Umbilical cord (tissue), 1 donor: ENCODE measurements at regions not wholly inside any gene's neighbourhood (a gene's known extent, or its start where the extent isn't known, plus 50 kb on each side); places are given as distances from the start of the nearest gene placed in this dataset.

Experiments used
- DNase-seq: peaks from one replicate; pipeline ENCODE4 v3.0.0-alpha.2; 2015; ENCODE audit warnings: low spot score

DNA sequence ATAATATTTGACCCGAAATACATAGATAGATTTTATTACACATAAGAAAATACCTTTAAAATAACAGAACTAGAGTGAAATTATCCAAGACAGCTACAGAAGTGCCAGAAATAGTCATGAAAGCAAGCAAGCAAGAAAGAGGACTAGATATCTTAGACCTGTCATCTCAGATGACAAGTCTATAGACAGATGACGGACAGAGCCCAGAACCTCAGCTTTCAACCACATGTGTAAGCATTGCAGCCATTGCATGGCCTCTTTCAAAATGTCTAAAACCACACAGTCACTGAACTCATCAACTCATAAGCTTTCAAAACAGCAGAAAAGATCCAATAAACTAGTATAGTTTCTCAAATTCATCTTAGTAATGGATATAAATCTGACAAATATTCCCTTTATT lies 59.8 kb upstream of the FHIT start:
- no peak for DNase-seq

GRCh38 chr3:61315871-61316270 lies 64.6 kb upstream of the FHIT start:
- peak; percentile 51 for DNase-seq

- DNase-seq, result no peak
Measured at GRCh38 chr3:61323094-61323493, 71.8 kb upstream of the FHIT start.

DNA sequence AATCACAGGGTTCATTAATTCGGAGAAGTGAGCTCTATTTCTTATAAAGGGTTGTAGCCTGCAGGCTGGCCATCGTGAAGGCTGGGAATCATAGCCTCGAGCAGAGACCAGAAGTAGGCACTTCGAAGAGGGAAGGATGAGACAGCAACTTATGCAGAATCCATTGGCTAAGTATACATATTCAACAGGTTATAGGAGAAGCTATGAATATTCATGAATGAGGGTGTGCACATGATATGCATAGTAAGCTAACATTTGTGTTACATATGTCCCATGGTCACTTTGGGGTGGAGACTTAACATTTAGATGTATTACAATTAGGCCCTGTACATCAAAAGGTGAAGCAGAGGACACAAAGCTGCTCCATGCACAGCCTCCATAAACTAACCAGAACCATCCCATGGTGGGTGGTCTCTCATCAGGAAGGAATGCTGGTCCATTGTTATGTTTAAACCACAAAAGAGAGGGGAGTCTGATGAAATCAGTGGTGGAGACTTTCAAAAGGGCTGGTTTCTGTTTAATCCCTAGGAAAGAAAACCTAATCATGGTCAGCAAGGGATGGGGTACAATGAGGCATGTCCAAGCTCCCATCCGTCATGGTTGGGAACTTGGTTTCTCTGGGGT lies 80.8 kb upstream of the FHIT start:
- no peak for DNase-seq

DNA sequence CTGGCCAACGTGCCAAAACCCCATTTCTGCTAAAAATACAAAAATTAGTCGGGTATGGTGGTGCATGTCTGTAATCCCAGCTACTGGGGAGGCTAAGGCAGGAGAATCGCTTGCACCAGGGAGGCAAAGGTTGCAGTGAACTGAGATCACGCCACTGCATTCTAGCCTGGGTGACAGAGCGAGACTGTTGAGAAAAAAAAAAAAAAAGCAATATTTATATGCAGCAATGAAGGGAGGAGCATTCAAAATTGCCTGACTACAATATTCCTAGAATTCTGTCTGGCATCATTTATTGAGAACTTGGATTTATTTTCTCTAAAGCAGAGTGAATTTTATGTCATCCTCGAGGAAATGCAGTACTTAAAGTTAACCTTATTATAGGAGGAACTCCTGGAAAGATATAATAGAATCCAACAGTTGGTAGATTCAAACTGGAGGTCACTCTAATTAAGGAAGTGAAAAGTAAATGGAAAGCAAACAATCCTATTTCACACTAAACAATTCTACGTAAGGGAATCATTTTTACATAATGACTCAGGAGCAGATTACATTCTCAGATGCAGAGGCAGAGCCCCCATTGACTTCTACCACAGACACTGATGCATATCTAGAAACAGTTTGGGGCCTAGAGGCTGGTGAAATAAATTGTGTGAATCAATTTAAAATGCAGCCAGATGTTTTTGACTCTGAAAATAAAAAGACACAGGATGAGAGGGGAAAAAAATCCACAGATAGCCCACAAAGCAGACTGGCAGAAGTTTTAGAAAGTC lies 82.1 kb upstream of the FHIT start:
- no peak for DNase-seq

GRCh38 chr3:61334783-61335182 lies 83.5 kb upstream of the FHIT start:
- no peak for DNase-seq

DNA sequence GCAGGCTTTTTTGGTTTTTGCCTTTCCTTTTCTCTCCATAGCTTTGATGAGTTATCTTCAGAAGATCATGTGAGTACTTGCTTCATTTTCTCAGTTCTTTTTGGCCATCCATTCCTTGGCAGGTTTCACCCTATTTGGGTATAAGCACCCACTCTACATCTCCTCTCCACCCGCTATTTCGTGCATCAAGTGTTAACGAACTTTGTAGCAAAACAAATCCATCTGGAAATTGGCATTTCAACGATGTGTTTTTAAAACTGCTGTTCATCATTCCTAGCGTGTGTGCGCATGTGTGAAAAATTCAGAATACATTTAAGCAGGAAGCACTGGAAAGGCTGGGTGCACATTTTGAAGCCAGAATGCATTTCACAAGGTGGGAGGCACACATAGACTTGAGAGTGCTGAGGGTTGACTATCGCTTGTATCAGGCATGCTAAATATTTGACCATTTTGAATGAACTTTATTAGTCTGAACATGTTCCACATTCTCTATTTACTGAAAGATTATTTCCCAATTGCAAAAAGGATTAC lies 89.7 kb upstream of the FHIT start:
- DNase-seq, result no peak

- no peak for DNase-seq
Measured at GRCh38 chr3:61343543-61343942, 92.3 kb upstream of the FHIT start.

- no peak for DNase-seq
Measured at GRCh38 chr3:61345020-61345419, 93.8 kb upstream of the FHIT start.

GRCh38 chr3:61347981-61348380 lies 96.7 kb upstream of the FHIT start:
- no peak for DNase-seq

- DNase-seq, result no peak
Measured at GRCh38 chr3:61349717-61350116, 98.5 kb upstream of the FHIT start.

DNA sequence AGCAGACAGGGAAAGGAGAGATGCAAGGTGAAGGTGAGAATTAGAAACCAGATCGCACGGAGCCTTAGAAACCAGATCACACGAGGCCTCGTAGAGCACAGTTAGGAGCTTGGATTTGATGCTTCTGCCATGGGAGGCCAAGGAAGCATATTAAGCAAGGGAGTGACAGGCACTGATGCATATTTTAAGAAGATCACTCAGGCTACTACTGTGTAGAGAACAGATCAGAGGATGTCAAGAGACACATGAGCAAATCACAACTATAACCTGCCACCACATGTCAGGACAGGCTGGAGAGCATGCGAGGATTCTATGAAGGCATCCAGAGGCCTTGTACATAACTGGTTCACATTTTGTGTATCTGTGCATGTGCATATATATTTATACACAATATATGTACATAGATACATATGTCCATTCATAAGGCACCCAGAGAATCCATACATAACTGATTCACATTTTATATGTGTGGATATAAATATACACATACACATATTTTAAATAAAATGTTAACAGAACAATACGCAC lies 99.6 kb upstream of the FHIT start:
- no peak for DNase-seq

GRCh38 chr3:61352306-61352705 lies 101.1 kb upstream of the FHIT start:
- no peak for DNase-seq

DNA sequence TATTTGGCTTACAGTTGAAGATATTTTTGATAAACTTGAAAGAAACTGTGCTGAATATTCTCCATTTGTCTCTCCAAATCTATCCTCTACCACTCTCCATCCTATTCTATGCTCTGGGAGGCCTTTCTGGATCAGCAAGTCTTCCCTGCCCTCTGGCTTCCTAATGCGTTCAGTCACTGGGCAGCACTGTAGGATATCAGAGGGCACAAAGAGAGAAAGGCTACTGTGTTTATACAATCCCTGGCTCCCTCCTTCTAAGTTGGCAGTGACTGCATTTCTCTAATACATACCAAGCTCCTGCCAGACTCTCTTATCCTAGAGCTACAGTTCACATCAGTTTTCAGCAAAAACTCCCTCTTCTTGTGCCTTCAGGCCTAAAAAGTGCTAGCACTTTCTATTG lies 102.1 kb upstream of the FHIT start:
- no peak for DNase-seq

DNA sequence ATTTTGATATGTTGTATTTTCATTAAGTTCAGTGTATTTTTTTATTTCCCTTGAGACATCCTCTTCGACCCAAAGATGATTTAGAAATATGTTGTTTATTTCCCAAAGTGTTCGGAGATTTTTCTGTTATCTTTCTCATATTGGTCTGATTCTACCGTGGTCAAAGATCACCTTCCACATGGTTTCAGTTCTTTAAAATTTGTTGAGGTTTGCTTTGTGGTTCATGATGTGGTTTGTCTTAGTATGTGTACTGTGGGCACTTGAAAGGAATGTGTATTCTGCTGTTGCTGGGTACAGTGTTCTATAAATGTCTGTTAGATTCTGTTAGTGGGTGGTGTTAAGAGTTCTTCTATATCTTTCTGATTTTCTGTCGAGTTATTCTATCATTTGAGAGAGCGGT lies 103.4 kb upstream of the FHIT start:
- no peak for DNase-seq

DNA sequence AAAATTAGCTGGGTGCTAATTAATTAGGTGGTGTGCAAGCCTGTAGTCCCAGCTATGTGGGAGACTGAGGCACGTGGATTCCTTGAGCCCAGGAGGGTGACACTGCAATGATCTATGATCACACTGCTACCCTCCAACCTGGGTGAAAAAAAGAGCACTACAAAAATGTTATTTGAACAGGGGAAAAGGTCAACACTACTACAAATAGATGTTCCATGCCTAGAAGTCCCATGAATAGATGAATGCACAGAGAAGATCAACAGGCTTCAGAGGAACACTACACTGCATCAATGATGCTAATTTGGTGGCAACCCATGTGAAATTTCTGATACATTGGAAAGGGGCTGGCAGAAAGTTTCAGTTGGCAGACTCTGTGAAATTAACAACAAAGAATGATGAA lies 105.4 kb upstream of the FHIT start:
- DNase-seq, result no peak

DNA sequence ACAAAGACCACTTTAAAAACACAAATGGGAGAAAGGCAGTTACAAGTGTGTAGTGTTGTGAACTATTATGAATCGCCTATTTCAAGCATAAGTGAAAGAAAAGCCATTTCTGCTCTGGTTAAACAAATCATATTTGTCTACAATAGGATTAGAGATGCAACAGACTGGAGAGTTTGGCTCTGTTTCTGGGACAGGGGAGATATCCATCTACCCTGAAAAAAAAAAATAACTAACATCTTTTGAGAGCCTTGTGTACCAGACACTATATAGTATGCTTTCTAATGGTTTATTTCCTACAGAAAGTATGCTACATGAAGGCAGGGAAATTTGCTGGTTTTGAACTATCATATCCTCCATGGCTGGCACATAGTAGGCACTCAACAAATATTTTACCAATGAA lies 106.7 kb upstream of the FHIT start:
- no peak for DNase-seq

GRCh38 chr3:61358364-61358763 lies 107.1 kb upstream of the FHIT start:
- peak; percentile 94 for DNase-seq

- peak; percentile 11 for DNase-seq
Measured at GRCh38 chr3:61360297-61360965, 109.2 kb upstream of the FHIT start.

GRCh38 chr3:61369678-61370077 lies 118.4 kb upstream of the FHIT start:
- no peak for DNase-seq

GRCh38 chr3:61371123-61371522 lies 119.9 kb upstream of the FHIT start:
- DNase-seq, result no peak

GRCh38 chr3:61372723-61373122 lies 121.5 kb upstream of the FHIT start:
- DNase-seq, result no peak

DNA sequence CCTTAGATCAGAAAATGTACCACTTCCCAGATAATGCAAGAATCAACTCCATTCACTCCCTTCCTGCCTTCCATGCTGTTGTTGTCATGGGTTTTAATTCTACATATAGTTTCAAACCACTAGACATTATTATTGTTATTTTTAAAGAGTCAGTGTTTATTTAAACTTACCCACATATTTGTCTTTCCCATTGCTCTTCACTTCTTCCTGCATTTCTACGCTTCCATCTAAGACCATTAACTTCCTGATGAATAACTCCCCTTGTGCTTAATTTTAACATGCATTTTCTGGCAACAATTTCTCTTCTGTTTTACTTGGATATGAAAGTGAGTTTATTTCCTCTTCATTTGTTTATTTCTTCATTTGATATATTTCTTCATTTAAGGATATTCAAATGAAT lies 127.1 kb upstream of the FHIT start:
- no peak for DNase-seq
